GM23248 (cell line): ENCODE measurements at regions not wholly inside any gene's neighbourhood (a gene's known extent, or its start where the extent isn't known, plus 50 kb on each side); places are given as distances from the start of the nearest gene placed in this dataset.

Experiments
- EZH2 ChIP-seq: fragments of 200-600 bp; sonication (generic); IDR thresholded peaks from 2 replicates; pipeline ENCODE4 v1.6.1; 2018; ENCODE audit warnings: antibody characterized with exemption, mild to moderate bottlenecking; ENCODE audit not compliant: insufficient read depth, poor library complexity, severe bottlenecking
- EZH2phosphoT487 ChIP-seq: fragments of 200-600 bp; sonication (generic); IDR thresholded peaks from 2 replicates; pipeline ENCODE4 v1.6.1; 2018; ENCODE audit warnings: antibody characterized with exemption, moderate library complexity, mild to moderate bottlenecking, low read depth; ENCODE audit not compliant: insufficient read depth

DNA sequence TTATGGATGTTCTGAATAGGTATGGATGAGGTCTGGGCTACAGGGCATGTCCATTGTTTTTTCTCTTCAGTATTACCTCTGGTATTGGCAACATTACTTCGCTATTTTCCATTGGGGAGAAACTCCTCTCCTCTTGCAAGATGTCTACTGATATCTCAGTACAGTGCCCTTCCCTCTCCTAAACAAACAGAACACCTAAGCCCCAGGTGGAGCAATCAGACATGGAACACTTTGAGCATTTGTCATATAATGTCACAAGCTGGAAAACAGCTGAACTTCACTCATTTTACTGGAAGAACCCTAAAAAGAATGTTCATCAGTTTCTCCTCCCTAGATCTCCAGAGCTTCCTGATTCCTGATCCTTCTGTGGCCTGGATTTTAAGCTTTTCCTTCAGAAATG lies 339.8 kb downstream of the FRK start:
- TF ChIP-seq EZH2, result no peak
- TF ChIP-seq EZH2phosphoT487, result no peak
